OCI-LY7 (cell line): ENCODE measurements at regions not wholly inside any gene's neighbourhood (a gene's known extent, or its start where the extent isn't known, plus 50 kb on each side); places are given as distances from the start of the nearest gene placed in this dataset.
A peak's percentile ranks its signal among the peaks of the same experiment; 100 is the strongest.

Experiments used
- BruUV-seq: library from RNA; stranded (reverse); fragments of 400-500 nt; replicated peaks from 2 replicates; lab custom pipeline; 2021; lab: Mats Ljungman, UMichigan
- CTCF ChIA-PET: fragments of 300-600 bp; sonication (Branson Sonifier 250); formaldehyde crosslinking; loops from one replicate; lab custom pipeline; 2022; ENCODE audit warnings: antibody characterized with exemption; ENCODE audit not compliant: unreplicated experiment; lab: Charles Lee
- POLR2A ChIA-PET: fragments of 300-600 bp; sonication (Branson Sonifier 250); formaldehyde crosslinking; loops from one replicate; lab custom pipeline; 2022; ENCODE audit warnings: antibody characterized with exemption; lab: Charles Lee
- DNase-seq: peaks from one replicate; pipeline ENCODE4 v3.0.0-alpha.2; 2015; ENCODE audit warnings: low spot score
- H2AFZ ChIP-seq: fragments of 200-600 bp; sonication (generic), shearing (Covaris generic); 2 replicates; pipeline ENCODE4 v1.6.1; 2014; ENCODE audit warnings: mild to moderate bottlenecking, antibody characterized with exemption, low read length, moderate library complexity
- H3K27ac ChIP-seq: fragments of 200-600 bp; sonication (generic); 2 replicates; pipeline ENCODE4 v1.5.1; 2014; ENCODE audit warnings: mixed run types, low read depth, mild to moderate bottlenecking, moderate library complexity, low read length, inconsistent platforms; ENCODE audit not compliant: poor library complexity, severe bottlenecking
- H3K36me3 ChIP-seq: fragments of 200-600 bp; sonication (generic); 2 replicates; pipeline ENCODE4 v1.6.1; 2014; ENCODE audit warnings: mild to moderate bottlenecking, antibody characterized with exemption, low read length, moderate library complexity, mixed read lengths; ENCODE audit not compliant: insufficient read depth
- H3K4me1 ChIP-seq: fragments of 200-600 bp; sonication (generic); 2 replicates; pipeline ENCODE4 v1.5.1; 2014; ENCODE audit warnings: mild to moderate bottlenecking, low read length; ENCODE audit not compliant: insufficient read depth, poor library complexity, severe bottlenecking
- H3K4me2 ChIP-seq: fragments of 200-600 bp; sonication (generic); 2 replicates; pipeline ENCODE4 v1.6.1; 2014; ENCODE audit warnings: mild to moderate bottlenecking, low read length
- H3K4me3 ChIP-seq: fragments of 200-600 bp; sonication (generic); 2 replicates; pipeline ENCODE4 v1.5.1; 2014; ENCODE audit warnings: mild to moderate bottlenecking, low read depth, low read length; ENCODE audit not compliant: poor library complexity, severe bottlenecking
- H3K79me2 ChIP-seq: fragments of 200-600 bp; sonication (generic); 2 replicates; pipeline ENCODE4 v1.6.1; 2016; ENCODE audit warnings: low read depth, mild to moderate bottlenecking, low read length, moderate library complexity, mixed read lengths; ENCODE audit not compliant: insufficient read depth
- H3K9me2 ChIP-seq: fragments of 200-600 bp; sonication (generic); 2 replicates; pipeline ENCODE4 v1.6.1; 2016; ENCODE audit warnings: mild to moderate bottlenecking, low read length, mixed read lengths; ENCODE audit not compliant: insufficient read depth
- H3K9me3 ChIP-seq: fragments of 200-600 bp; sonication (generic); 2 replicates; pipeline ENCODE4 v1.6.1; 2014; ENCODE audit warnings: mild to moderate bottlenecking, mixed run types, low read length, mixed read lengths
- H4K20me1 ChIP-seq: fragments of 200-600 bp; sonication (generic); 2 replicates; pipeline ENCODE4 v1.6.1; 2014; ENCODE audit warnings: mild to moderate bottlenecking, antibody characterized with exemption, low read length, moderate library complexity, mixed read lengths; ENCODE audit not compliant: insufficient read depth
- EZH2phosphoT487 ChIP-seq: fragments of 200-600 bp; sonication (generic); IDR thresholded peaks from 2 replicates; pipeline ENCODE4 v1.6.1; 2018; ENCODE audit warnings: low read depth, borderline replicate concordance, mild to moderate bottlenecking, mixed run types, antibody characterized with exemption, low read length, moderate library complexity, mixed read lengths
- intact Hi-C: fragments of 100-400 bp; cut with micrococcal nuclease; formaldehyde crosslinking; loops from one replicate; pipeline ENCODE4 v1.10.0; 2022; ENCODE audit not compliant: unreplicated experiment
- TF ChIP-seq, protein P1 (sequence below): fragments of 200-600 bp; sonication (generic); conservative IDR thresholded peaks from 2 replicates; pipeline ENCODE4 v1.5.1; 2014; ENCODE audit warnings: mild to moderate bottlenecking, antibody characterized with exemption, low read length, moderate library complexity, mixed read lengths

DNA sequence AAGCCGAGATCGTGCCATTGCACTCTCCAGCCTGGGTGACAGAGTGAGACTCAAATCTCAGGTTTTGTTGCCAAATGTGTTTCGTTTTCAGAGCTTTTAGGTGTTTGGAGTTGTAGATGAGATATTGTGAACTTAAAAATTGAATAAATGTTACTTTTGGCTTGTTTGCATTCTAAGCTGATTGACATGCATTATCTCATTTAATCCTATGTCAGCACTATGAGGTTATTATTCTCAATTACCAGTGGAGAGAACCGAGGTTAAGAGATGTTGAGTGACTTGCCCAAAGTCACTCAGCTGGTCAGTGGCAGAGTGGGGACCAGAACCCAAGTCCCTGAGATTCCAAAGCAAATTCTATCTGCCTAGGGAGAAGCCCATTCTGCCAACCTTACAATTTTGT is 72.6 kb upstream of the PIM1 start:
- Histone ChIP-seq H3K4me2 (no peak overlapping the region), H3K79me2 (no peaks in the 10 kb centered on the region), H2AFZ (no peak overlapping the region), H3K36me3 (no peaks in the 10 kb centered on the region), H3K4me3 (no peak overlapping the region), H4K20me1 (no peaks in the 10 kb centered on the region), H3K9me3 (no peaks in the 10 kb centered on the region), H3K4me1 (peaks cover 37% of the 10 kb centered on the region), H3K27ac (no peak overlapping the region), H3K9me2 (no peaks in the 10 kb centered on the region)
- TF ChIP-seq, protein P1, sequence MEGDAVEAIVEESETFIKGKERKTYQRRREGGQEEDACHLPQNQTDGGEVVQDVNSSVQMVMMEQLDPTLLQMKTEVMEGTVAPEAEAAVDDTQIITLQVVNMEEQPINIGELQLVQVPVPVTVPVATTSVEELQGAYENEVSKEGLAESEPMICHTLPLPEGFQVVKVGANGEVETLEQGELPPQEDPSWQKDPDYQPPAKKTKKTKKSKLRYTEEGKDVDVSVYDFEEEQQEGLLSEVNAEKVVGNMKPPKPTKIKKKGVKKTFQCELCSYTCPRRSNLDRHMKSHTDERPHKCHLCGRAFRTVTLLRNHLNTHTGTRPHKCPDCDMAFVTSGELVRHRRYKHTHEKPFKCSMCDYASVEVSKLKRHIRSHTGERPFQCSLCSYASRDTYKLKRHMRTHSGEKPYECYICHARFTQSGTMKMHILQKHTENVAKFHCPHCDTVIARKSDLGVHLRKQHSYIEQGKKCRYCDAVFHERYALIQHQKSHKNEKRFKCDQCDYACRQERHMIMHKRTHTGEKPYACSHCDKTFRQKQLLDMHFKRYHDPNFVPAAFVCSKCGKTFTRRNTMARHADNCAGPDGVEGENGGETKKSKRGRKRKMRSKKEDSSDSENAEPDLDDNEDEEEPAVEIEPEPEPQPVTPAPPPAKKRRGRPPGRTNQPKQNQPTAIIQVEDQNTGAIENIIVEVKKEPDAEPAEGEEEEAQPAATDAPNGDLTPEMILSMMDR, result no peak
- no peak for TF ChIP-seq EZH2phosphoT487
- no TSS peak for BruUV-seq
- CTCF ChIA-PET, result no interaction called here
- intact Hi-C loops, result no loop called here
- POLR2A ChIA-PET, result no interaction called here
- no peak for DNase-seq

DNA sequence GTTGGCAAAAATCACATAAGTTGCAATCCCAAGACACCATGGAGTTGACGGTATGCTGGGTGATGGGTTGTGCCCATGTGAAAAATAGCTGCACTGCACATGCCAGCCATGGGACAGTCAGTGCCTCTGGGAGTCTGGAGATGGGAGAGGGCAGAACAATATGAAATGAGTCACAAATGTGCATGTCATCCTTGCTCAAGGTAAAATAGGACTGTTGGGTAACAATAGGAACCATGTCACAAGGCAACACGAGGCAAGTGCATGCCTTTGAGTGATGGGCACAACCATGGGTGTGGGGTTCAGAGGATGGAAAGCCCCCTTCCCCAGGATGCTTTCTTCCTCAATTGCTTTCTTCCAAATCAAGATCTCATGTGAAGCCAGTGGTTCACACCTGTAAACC is 70.5 kb upstream of the PIM1 start:
- ChIA-PET CTCF (no interaction called here), POLR2A (interaction anchor here (1.0 to 1.4 kb wide), 2 partner anchors 12 to 70 kb away, joined by 3 to 7 read pairs; partner anchors contain the start of gene PIM1)
- H3K9me2 ChIP-seq, result no peaks in the 10 kb centered on the region
- no peak for DNase-seq
- no peaks in the 10 kb centered on the region for H3K79me2 ChIP-seq
- no peaks in the 10 kb centered on the region for H3K9me3 ChIP-seq
- intact Hi-C loops, result no loop called here
- TF ChIP-seq EZH2phosphoT487, result no peak
- TF ChIP-seq, protein P1, result no peak
- H3K4me3 ChIP-seq, result no peak overlapping the region
- no peak overlapping the region for H3K27ac ChIP-seq
- H4K20me1 ChIP-seq, result no peaks in the 10 kb centered on the region
- no TSS peak for BruUV-seq
- H2AFZ ChIP-seq, result no peak overlapping the region
- H3K4me2 ChIP-seq, result no peak overlapping the region
- H3K4me1 ChIP-seq, result peaks cover 44% of the 10 kb centered on the region
- H3K36me3 ChIP-seq, result no peaks in the 10 kb centered on the region

DNA sequence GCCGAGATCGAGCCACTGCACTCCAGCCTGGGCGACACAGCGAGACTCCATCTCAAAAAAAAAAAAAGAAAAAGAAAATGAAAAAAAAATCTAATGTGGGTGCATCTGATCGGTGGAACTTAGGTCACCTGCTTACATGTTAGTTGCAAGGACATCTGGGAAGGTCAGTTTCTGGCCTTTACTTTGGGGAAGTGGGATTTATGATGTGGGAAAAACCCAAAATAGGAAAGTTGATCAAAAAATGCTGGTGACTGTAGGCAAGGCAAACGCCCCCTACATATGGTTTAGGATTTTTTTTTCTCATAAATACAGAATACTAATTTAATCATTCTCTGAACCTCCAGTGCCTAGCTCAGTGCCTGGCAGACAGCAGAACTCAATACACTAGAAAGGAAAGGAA is 69.2 kb upstream of the PIM1 start:
- intact Hi-C loops, result loop anchor here (1.0 to 5.0 kb wide), 2 partner anchors 49 to 213 kb away; partner anchors contain the start of gene C6orf89
- Histone ChIP-seq H3K4me1 (peaks cover 54% of the 10 kb centered on the region), H3K4me2 (peak overlapping the region; percentile 90), H3K9me3 (no peaks in the 10 kb centered on the region), H3K27ac (peak overlapping the region; percentile 74), H3K9me2 (no peaks in the 10 kb centered on the region), H2AFZ (peak overlapping the region; percentile 43; the same call in 1 of the 2 replicates), H3K36me3 (no peaks in the 10 kb centered on the region), H3K79me2 (no peaks in the 10 kb centered on the region), H3K4me3 (no peak overlapping the region), H4K20me1 (no peaks in the 10 kb centered on the region)
- no TSS peak for BruUV-seq
- DNase-seq, result no peak
- POLR2A ChIA-PET, result interaction anchor here (0.6 kb wide), 1 partner anchor 267 kb away, joined by 4 read pairs; no protein-coding TSS in a partner anchor
- TF ChIP-seq EZH2phosphoT487, result no peak
- TF ChIP-seq, protein P1, result no peak; the same call in 1 of the 2 replicates
- CTCF ChIA-PET, result interaction anchor here (0.6 kb wide), 2 partner anchors 75 to 230 kb away, joined by 3 to 4 read pairs; no protein-coding TSS in a partner anchor
